ENCODE measurements at regions not wholly inside any gene's neighbourhood (a gene's known extent, or its start where the extent isn't known, plus 50 kb on each side); places are given as distances from the start of the nearest gene placed in this dataset.
"Not testable (repeated sequence)": the region's sequence is repeated elsewhere in the genome, so short reads cannot be mapped to it uniquely, and the experiment has no call there.

DNA sequence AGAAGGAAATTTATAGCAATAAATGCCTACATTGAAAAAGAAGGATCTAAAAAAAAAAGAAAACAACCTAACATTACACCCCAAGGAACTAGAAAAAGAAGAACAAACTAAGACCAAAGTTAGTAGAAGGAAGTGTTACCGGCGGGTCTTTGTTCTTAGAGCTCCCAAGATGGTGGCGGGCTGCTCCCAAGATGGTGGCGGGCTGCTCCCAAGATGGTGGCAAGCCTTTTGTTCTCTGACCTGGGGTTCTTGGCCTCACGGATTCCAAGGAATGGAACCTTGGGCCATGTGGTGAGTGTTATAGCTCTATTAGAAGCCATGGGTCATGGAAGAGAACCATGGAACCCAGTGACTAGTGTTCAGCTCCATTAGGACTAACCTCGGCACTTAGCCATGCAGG lies 71.8 kb upstream of the PRRC2C start:
- POLR2A ChIA-PET; H3K9ac ChIP-seq (ENCODE audit: insufficient read depth in 1 of 2, low read depth in 2 of 2, low read length in 2 of 2); DNase-seq (ENCODE audit: extremely low read depth in 1 of 4, low spot score in 3 of 4); H3K27ac ChIP-seq (ENCODE audit: extremely low read depth, low read depth, low read length); H3K27me3 ChIP-seq (ENCODE audit: control insufficient read depth in 2 of 2, insufficient read depth in 2 of 2, low read length in 2 of 2); intact Hi-C loops (cut with micrococcal nuclease); H3K4me3 ChIP-seq; H3K9me3 ChIP-seq (replicated peaks; ENCODE audit: control insufficient read depth, insufficient read depth, low read depth, low read length); FAIRE-seq; H3K9me1 ChIP-seq (ENCODE audit: control insufficient read depth, insufficient read depth, low read length); H3K79me2 ChIP-seq (ENCODE audit: control insufficient read depth, insufficient read depth, low read length); H3K36me3 ChIP-seq (ENCODE audit: control insufficient read depth, insufficient read depth, low read length); ATAC-seq; BruUV-seq (replicated peaks); in situ Hi-C loops (cut with MboI); CTCF ChIA-PET (ENCODE audit: low intra/inter-chr PET ratio); H4K20me1 ChIP-seq (replicated peaks; ENCODE audit: control insufficient read depth, insufficient read depth, low read length); H3K4me1 ChIP-seq (replicated peaks in 1 of 2; ENCODE audit: control insufficient read depth in 2 of 2, insufficient read depth in 2 of 2, low read length in 2 of 2): not testable (repeated sequence)
- TF ChIP-seq YY1 (IDR thresholded peaks at IDR 0.05; ENCODE audit: borderline replicate concordance in 1 of 3, control insufficient read depth in 1 of 3, extremely low read depth in 1 of 3, insufficient read depth in 3 of 3, insufficient read length in 1 of 3, insufficient replicate concordance in 2 of 3, low read depth in 1 of 3, low read length in 2 of 3) (peak in 1 of 3 experiments; percentile 66), KAT8 (IDR thresholded peaks at IDR 0.05; ENCODE audit: low read depth) (peak; percentile 58; the same call in 1 of the 2 replicates)
- Histone ChIP-seq H2AFZ (ENCODE audit: low read depth, low read length) (peak overlapping the region; percentile 80; the same call in 1 of the 2 replicates), H3K4me2 (ENCODE audit: insufficient read depth, low read length) (0 out of 2 replicates have a peak overlapping the region, but pooled peaks have one; percentile 6)
- 11% methylated on average over 6 of the region's 6 CpGs for WGBS (ENCODE audit: insufficient coverage, low coverage, missing lambda C conversion rate)

DNA sequence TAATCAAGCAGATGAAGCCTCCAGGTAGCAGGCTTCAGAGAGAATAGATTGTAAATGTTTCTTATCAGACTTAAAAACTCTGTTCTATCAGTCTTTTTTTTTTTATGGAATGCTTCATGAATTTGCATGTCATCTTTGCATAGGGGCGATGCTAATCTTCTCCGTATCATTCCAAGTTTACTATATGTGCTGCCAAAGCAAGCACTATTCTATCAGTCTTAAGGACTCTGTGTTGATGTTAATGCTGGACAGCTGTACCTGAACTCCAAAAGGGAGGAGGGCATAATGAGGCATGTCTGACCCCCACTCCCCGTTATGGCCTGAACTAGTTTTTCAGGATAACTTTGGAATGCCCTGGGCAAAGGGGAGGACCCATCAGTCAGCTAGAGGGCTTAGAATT lies 66.8 kb upstream of the PRRC2C start:
- intact Hi-C loops (cut with micrococcal nuclease), result no loop called here
- TF ChIP-seq RHOXF2B (CRISPR knock-in tag; conservative IDR thresholded peaks at IDR 0.05) (no peak), CTBP1 (IDR thresholded peaks at IDR 0.05; ENCODE audit: borderline replicate concordance) (no peak), MEF2A (IDR thresholded peaks at IDR 0.05; ENCODE audit: control insufficient read depth, low read depth, low read length) (no peak), POLR2AphosphoS5 (IDR thresholded peaks at IDR 0.05; ENCODE audit: control insufficient read depth, insufficient read depth, low read depth, low read length) (no peak), CHD1 (IDR thresholded peaks at IDR 0.05; ENCODE audit: low read length) (no peak), RUNX1 (IDR thresholded peaks at IDR 0.05; ENCODE audit: low read depth) (no peak)
- CTCF ChIA-PET (ENCODE audit: low intra/inter-chr PET ratio), result no interaction called here
- POLR2A ChIA-PET, result no interaction called here
- ATAC-seq, result no peak
- 0% methylated on average over 3 of the region's 3 CpGs for WGBS (ENCODE audit: insufficient coverage, low coverage, missing lambda C conversion rate)
- in situ Hi-C loops (cut with MboI), result no loop called here
- H3K4me2 ChIP-seq (ENCODE audit: insufficient read depth, low read length), result no peak overlapping the region
- H3K27me3 ChIP-seq (ENCODE audit: control insufficient read depth in 2 of 2, insufficient read depth in 2 of 2, low read length in 2 of 2), result peaks cover 3 to 9% of the 10 kb centered on the region in 2 experiments; a peak in 1 of 5 replicates
- no peaks in the 10 kb centered on the region for H3K9me3 ChIP-seq (replicated peaks; ENCODE audit: control insufficient read depth, insufficient read depth, low read depth, low read length)
- H3K9ac ChIP-seq (ENCODE audit: insufficient read depth in 1 of 2, low read depth in 2 of 2, low read length in 2 of 2), result no peak overlapping the region
- H2AFZ ChIP-seq (ENCODE audit: low read depth, low read length), result no peak overlapping the region
- no peaks in the 10 kb centered on the region for H3K79me2 ChIP-seq (ENCODE audit: control insufficient read depth, insufficient read depth, low read length)
- BruUV-seq (replicated peaks), result no TSS peak
- H4K20me1 ChIP-seq (replicated peaks; ENCODE audit: control insufficient read depth, insufficient read depth, low read length), result no peaks in the 10 kb centered on the region
- no peak overlapping the region for H3K4me3 ChIP-seq
- no peak overlapping the region for H3K27ac ChIP-seq (ENCODE audit: extremely low read depth, low read depth, low read length)
- no peak for FAIRE-seq
- no peaks in the 10 kb centered on the region for H3K36me3 ChIP-seq (ENCODE audit: control insufficient read depth, insufficient read depth, low read length)
- no peaks in the 10 kb centered on the region for H3K9me1 ChIP-seq (ENCODE audit: control insufficient read depth, insufficient read depth, low read length)
- no peak for DNase-seq (ENCODE audit: extremely low read depth in 1 of 4, low spot score in 3 of 4)
- no peaks in the 10 kb centered on the region for H3K4me1 ChIP-seq (replicated peaks in 1 of 2; ENCODE audit: control insufficient read depth in 2 of 2, insufficient read depth in 2 of 2, low read length in 2 of 2)
